GM12864 (cell line): ENCODE measurements at regions not wholly inside any gene's neighbourhood (a gene's known extent, or its start where the extent isn't known, plus 50 kb on each side); places are given as distances from the start of the nearest gene placed in this dataset.

Experiments
- DNase-seq: peaks from one replicate; pipeline ENCODE4 v3.0.0-alpha.2; 2011; ENCODE audit warnings: low read depth
- H3K4me3 ChIP-seq: 2 replicates; pipeline ENCODE4 v1.5.1; 2011; ENCODE audit warnings: mild to moderate bottlenecking, low read depth, low read length, control low read depth
- CTCF ChIP-seq: IDR thresholded peaks from 2 replicates; pipeline ENCODE4 v1.5.1; 2011; ENCODE audit warnings: low read depth, mild to moderate bottlenecking, moderate library complexity, low read length, control low read depth, inconsistent platforms; ENCODE audit errors: missing control alignments

DNA sequence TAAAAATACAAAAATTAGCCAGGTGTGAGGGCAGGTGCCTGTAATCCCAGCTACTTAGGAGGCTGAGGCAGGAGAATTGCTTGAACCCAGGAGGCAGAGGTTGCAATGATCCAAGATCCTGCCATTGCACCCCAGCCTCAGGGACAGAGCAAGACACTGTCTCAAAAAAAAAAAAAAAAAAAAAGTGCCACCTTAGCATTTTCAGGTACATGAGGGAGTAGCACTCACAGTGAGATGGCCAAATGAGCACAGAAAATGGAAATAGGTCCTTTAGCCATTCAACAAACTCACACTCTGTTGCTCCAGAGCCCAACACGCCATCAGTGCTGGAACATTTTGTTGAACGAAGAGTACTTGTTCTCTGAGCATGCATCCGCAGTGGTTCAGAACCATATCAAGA, 75.2 kb upstream of the MYL2 start:
- DNase-seq, result no peak
- TF ChIP-seq CTCF, result no peak
- no peak overlapping the region for H3K4me3 ChIP-seq

DNA sequence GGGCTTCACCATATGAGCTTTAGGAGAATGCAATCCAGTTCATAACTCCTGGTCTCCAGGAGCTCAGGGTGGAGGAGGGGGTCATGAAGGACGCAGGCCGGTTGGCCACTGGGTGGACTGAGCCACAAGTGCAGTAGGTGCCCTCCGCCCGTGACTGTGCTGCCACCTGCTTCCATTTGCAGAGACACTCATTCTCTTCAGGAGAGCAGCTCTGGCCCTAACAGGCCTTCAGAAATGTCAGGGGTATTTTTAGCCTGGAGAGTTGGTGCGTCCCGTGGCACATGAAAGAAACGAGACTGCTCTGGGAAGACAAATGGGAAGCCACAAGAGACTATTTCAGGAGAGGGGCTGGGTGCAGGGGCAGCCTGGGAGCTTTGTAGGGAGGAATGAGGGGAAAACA, 74.6 kb upstream of the MYL2 start:
- no peak overlapping the region for H3K4me3 ChIP-seq
- DNase-seq, result no peak
- no peak for TF ChIP-seq CTCF

DNA sequence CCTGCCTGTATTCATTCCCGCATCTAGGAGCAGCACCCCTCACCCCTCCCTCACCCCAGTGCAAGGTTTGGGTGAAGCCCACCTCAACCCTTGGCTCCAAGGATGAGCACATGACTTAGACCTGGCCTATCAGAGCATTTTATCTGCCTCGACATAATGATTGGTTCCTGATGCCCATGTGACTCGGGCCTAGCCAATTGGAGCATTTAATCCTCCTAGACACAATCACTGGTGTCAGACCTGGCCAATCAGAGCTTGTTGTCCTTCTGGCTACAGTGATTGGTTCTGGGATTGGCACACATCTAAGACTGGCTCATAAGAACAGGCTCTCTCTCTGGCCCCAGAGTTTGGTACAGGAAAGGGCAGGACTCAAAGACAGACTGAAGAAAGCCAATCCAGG, 73.1 kb upstream of the MYL2 start:
- no peak for TF ChIP-seq CTCF
- H3K4me3 ChIP-seq, result no peak overlapping the region
- DNase-seq, result no peak

DNA sequence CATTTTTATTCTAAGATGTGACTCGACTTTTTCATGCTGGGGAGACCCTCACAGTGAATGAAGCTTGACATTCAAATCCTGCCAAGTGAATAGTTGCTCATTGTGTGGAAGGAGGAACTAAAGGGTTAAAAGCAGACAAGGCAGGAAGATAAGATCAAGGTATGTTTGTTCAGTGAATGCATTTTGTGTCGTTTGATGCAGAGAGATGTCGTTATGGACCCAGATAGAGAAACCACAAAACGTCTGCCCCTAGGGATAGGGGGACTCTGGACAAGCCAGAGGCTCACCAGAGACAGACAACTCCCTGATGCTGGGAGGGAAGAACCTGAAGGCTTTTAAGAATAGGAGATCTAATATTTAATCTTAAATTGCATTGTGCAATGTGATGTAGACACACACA, 72.5 kb upstream of the MYL2 start:
- no peak for TF ChIP-seq CTCF
- H3K4me3 ChIP-seq, result no peak overlapping the region
- DNase-seq, result no peak

DNA sequence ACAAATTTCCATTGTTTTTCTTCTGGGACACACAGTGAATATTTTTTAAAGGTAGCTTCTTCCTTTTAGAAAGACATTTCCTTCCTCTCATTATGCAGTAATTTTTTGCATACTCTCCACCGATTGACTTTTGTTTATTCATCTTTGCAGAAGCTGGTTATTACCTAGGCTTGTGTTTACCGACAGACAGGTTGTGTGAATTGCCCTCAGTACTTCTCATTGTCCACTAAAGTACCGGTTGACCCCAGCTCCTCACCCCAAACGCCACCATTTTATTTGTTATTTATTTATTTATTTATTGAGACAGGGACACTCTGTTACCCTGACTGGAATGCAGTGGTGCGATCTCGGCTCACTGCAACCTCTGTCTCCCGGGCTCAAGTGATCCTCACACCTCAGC, 63.4 kb upstream of the MYL2 start:
- no peak for DNase-seq
- TF ChIP-seq CTCF, result no peak
- H3K4me3 ChIP-seq, result no peak overlapping the region

DNA sequence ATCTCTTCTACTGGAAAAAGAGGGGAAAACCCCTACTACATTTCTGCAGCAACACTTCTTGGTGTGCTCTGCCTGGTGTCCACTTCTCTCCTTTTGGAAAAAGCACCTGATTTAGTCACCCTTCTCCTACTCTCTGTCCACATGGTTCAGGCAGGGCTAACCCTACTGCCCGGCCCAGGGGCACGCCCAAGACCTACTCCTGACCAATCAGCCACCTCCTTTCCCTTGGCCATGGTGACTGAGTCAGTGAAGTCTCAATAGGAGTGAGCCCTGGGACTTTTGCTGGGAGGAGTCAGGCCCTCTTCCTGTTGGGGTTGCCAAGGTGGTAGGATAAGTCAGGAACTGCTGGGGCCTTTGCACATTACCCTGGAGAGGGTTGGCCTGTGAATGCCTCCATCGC, 52.5 kb upstream of the MYL2 start:
- no peak for TF ChIP-seq CTCF
- DNase-seq, result no peak
- no peak overlapping the region for H3K4me3 ChIP-seq

DNA sequence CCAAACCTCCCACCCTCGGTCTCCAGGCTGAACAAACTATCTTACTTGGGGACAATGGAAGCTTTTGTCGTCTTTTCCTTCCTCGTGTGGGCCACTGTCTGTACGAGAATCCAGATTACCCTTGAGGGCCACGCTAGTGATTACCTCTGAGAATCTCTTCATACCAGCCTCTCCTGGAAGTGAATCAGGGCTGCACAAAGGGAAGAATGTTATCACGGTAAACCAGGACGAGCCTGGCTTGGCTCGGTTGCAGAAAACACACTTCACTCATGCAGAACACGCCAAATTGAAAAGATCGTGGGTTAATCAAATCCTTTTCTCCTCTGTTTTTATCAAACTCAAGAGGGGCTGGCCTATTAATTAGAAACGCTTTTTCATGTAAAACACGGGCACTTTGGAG, 51.6 kb upstream of the MYL2 start:
- DNase-seq, result no peak
- no peak for TF ChIP-seq CTCF
- H3K4me3 ChIP-seq, result no peak overlapping the region
